ENCODE measurements at regions not wholly inside any gene's neighbourhood (a gene's known extent, or its start where the extent isn't known, plus 50 kb on each side); places are given as distances from the start of the nearest gene placed in this dataset.

GRCh38 chr12:84422340-84422739 lies 490.3 kb downstream of the SLC6A15 start:
- Histone ChIP-seq H3K4me1 (ENCODE audit: control insufficient read depth in 2 of 2, insufficient read depth in 2 of 2, low read length in 2 of 2) (no peaks in the 10 kb centered on the region), H3K79me2 (ENCODE audit: control insufficient read depth, insufficient read depth, low read length) (no peaks in the 10 kb centered on the region), H3K4me2 (replicated peaks; ENCODE audit: low read depth, low read length, poor library complexity, severe bottlenecking) (no peak overlapping the region), H3K36me3 (replicated peaks in 1 of 2; ENCODE audit: control extremely low read depth in 1 of 2, control insufficient read depth in 1 of 2, extremely low read depth in 1 of 2, insufficient read depth in 2 of 2, low read length in 1 of 2) (no peaks in the 10 kb centered on the region), H3K27me3 (replicated peaks in 1 of 4; ENCODE audit: control extremely low read depth in 1 of 4, control insufficient read depth in 3 of 4, insufficient read depth in 4 of 4, low read length in 3 of 4) (no peaks in the 10 kb centered on the region), H3K27ac (ENCODE audit: low read length in 2 of 2) (no peak overlapping the region), H4K20me1 (ENCODE audit: control insufficient read depth, insufficient read depth, low read length, poor library complexity, severe bottlenecking) (no peaks in the 10 kb centered on the region), H3K4me3 (ENCODE audit: control extremely low read depth in 1 of 5, extremely low read depth in 1 of 5, insufficient read depth in 1 of 5, low read depth in 2 of 5, low read length in 4 of 5) (no peak overlapping the region), H3K9me3 (ENCODE audit: control extremely low read depth in 1 of 3, control insufficient read depth in 2 of 3, insufficient read depth in 1 of 3, low read length in 2 of 3) (no peaks in the 10 kb centered on the region), H3K9ac (ENCODE audit: low read length) (no peak overlapping the region), H2AFZ (ENCODE audit: insufficient read depth, low read depth, low read length, poor library complexity, severe bottlenecking) (no peak overlapping the region)
- no peak overlapping the region for H3K4me3 Mint-ChIP-seq
- DNase-seq (no peak), ATAC-seq (ENCODE audit: low read depth) (no peak)
- no peak for TF ChIP-seq EZH2 (IDR thresholded peaks at IDR 0.05; ENCODE audit: borderline replicate concordance, insufficient read depth, low read depth, low read length, poor library complexity, severe bottlenecking)
- TF ChIP-seq CTCF (IDR thresholded peaks at IDR 0.05) = no peak
- H3K27me3 Mint-ChIP-seq = no peaks in the 10 kb centered on the region
- ChIA-PET CTCF (no interaction called here), POLR2A (no interaction called here)
- no peak overlapping the region for H3K27ac Mint-ChIP-seq
- intact Hi-C loops (cut with micrococcal nuclease) = no loop called here
- WGBS (ENCODE audit: insufficient coverage) = no CpG with 5 or more reads among the region's 2 CpGs
- no peaks in the 10 kb centered on the region for H3K9me3 Mint-ChIP-seq (ENCODE audit: insufficient read depth)
- no peaks in the 10 kb centered on the region for H3K4me1 Mint-ChIP-seq

- H3K9me3 Mint-ChIP-seq (ENCODE audit: insufficient read depth) = no peaks in the 10 kb centered on the region
- CTCF ChIA-PET = no interaction called here
Observed at GRCh38 chr12:84421103-84421502, 491.5 kb downstream of the SLC6A15 start.

More at GRCh38 chr12:84421103-84421502, 491.5 kb downstream of the SLC6A15 start:
- Histone ChIP-seq H3K9ac (ENCODE audit: low read length) (no peak overlapping the region), H3K9me3 (ENCODE audit: control extremely low read depth in 1 of 3, control insufficient read depth in 2 of 3, insufficient read depth in 1 of 3, low read length in 2 of 3) (no peaks in the 10 kb centered on the region), H3K79me2 (ENCODE audit: control insufficient read depth, insufficient read depth, low read length) (no peaks in the 10 kb centered on the region), H3K27me3 (replicated peaks in 1 of 4; ENCODE audit: control extremely low read depth in 1 of 4, control insufficient read depth in 3 of 4, insufficient read depth in 4 of 4, low read length in 3 of 4) (no peaks in the 10 kb centered on the region), H3K4me3 (ENCODE audit: control extremely low read depth in 1 of 5, extremely low read depth in 1 of 5, insufficient read depth in 1 of 5, low read depth in 2 of 5, low read length in 4 of 5) (no peak overlapping the region), H3K4me2 (replicated peaks; ENCODE audit: low read depth, low read length, poor library complexity, severe bottlenecking) (no peak overlapping the region), H2AFZ (ENCODE audit: insufficient read depth, low read depth, low read length, poor library complexity, severe bottlenecking) (no peak overlapping the region), H3K27ac (ENCODE audit: low read length in 2 of 2) (no peak overlapping the region), H3K4me1 (ENCODE audit: control insufficient read depth in 2 of 2, insufficient read depth in 2 of 2, low read length in 2 of 2) (no peaks in the 10 kb centered on the region), H4K20me1 (ENCODE audit: control insufficient read depth, insufficient read depth, low read length, poor library complexity, severe bottlenecking) (no peaks in the 10 kb centered on the region), H3K36me3 (replicated peaks in 1 of 2; ENCODE audit: control extremely low read depth in 1 of 2, control insufficient read depth in 1 of 2, extremely low read depth in 1 of 2, insufficient read depth in 2 of 2, low read length in 1 of 2) (no peaks in the 10 kb centered on the region)
- Mint-ChIP-seq H3K4me1 (no peaks in the 10 kb centered on the region), H3K27me3 (no peaks in the 10 kb centered on the region), H3K27ac (no peak overlapping the region), H3K4me3 (no peak overlapping the region)
- POLR2A ChIA-PET = no interaction called here
- TF ChIP-seq CTCF (IDR thresholded peaks at IDR 0.05) (no peak), EZH2 (IDR thresholded peaks at IDR 0.05; ENCODE audit: borderline replicate concordance, insufficient read depth, low read depth, low read length, poor library complexity, severe bottlenecking) (no peak)
- intact Hi-C loops (cut with micrococcal nuclease) = no loop called here
- ATAC-seq (ENCODE audit: low read depth) (no peak), DNase-seq (no peak)

All from B cell (primary cell).